22Rv1 (cell line): ENCODE measurements at regions not wholly inside any gene's neighbourhood (a gene's known extent, or its start where the extent isn't known, plus 50 kb on each side); places are given as distances from the start of the nearest gene placed in this dataset.
"Not testable (repeated sequence)": the region's sequence is repeated elsewhere in the genome, so short reads cannot be mapped to it uniquely, and the experiment has no call there.

ENCODE experiments used
- CTCF ChIP-seq: fragments of 450-650 bp; IDR thresholded peaks from 2 replicates; pipeline ENCODE4 v1.5.1; 2017; ENCODE audit warnings: mild to moderate bottlenecking
- ZFX ChIP-seq: fragments of 450-650 bp; IDR thresholded peaks from 2 replicates; pipeline ENCODE4 v1.6.1; 2017; ENCODE audit warnings: antibody characterized with exemption, borderline replicate concordance

GRCh38 chr1:200284236-200284635 is 125.6 kb downstream of the ZNF281 start:
- TF ChIP-seq CTCF, ZFX: not testable (repeated sequence)
